Dermis blood vessel endothelial cell (primary cell): ENCODE measurements at regions not wholly inside any gene's neighbourhood (a gene's known extent, or its start where the extent isn't known, plus 50 kb on each side); places are given as distances from the start of the nearest gene placed in this dataset.
"Not testable (repeated sequence)": the region's sequence is repeated elsewhere in the genome, so short reads cannot be mapped to it uniquely, and the experiment has no call there.

ENCODE experiments used
- DNase-seq: peaks from one replicate; pipeline ENCODE4 v3.0.0; 2010

DNA sequence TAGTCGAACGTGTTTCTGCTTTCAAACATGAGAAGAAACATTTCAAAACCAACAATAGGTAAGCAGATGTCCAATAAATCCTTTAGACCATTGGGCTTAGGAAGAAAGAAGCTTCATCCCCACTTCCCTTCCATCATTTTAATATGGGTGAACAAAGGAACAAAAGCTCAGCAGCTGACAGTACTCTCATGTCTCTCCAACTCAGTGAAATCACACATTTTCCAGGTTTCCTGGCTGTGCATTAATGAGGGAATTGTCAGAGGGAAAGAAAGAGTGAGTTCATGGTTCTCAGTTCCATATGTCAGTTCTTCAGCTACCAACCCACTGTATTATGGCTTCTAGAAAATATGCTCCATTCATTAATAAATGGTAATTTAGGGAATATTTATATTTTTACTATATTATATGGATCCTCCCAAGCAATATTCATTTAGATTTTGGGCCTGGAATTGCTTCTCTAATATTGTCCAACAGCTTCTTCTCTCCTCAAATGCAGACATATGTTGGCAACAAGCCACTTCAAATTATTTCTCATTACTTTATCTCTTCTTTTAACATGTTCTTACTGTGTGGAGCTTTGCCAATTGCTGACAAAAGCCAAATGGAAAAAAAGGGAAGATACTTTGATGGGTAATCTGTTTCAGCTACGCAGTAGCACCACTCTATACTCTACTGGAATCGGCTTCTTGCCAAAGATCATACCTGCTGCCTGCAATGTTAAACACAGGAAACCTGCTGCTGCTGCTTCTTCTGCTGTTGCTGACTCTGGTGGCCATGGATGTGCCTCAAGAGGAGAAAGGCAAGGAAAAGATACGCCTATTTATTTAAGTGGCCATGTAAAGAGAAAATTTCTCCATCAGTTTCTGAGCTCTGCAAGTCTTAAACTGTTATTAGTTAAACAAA is 1757.6 kb downstream of the ARAP2 start:
- no peak for DNase-seq

DNA sequence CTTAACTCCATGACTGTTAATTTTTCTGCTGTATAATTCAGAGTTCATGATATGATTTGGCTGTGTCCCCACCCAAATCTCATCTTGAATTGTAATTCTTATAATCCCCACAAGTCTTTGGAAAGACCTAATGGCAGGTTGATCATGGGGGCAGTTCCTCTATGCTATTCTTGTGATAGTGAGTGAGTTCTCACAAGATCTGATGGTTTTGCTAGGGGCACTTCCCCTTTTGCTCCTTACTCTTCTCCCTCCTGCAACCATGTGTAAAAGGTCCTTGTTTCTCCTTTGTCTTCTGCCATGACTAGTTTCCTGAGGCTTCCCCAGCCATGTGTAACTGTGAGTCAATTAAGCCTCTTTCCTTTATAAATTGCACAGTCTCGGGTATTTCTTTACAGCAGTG is 1751.9 kb downstream of the ARAP2 start:
- no peak for DNase-seq

DNA sequence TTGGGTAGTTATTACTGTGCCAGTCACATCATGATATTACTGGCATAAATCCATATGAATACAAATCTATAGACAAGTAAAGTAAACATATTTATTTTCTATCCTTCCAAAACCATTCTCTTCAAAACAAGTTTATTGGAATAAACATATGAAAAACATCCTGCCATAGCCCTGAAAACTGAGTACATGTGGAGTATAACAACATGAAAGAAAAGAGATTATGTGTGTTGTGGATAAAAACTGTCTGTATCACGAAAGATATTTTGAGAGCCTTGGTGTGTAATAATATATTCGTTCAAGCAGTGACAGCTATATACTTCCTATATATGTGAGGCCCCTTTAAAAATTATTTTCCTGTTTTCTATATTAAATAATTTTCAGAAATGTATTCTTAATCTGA is 1742.2 kb downstream of the ARAP2 start:
- no peak for DNase-seq

DNA sequence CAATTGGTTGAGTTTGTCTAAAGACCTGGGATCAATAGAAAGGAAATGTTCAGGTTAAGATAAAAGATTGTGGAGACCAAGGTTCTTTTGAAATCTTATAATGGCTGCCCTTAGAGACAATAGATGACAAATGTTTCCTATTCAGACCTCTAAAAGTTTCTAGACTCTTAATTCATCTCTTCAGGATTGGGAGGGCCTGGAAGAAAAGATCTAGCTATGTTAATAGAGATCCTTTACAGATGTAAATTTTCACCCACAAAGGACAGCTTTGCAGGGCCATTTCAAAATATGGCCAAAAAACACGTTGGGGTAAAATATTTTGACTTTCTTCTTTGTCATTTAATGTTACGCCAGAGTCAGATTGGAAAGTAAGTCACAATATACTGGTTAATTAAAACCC is 1739.6 kb downstream of the ARAP2 start:
- DNase-seq, result not testable (repeated sequence)

DNA sequence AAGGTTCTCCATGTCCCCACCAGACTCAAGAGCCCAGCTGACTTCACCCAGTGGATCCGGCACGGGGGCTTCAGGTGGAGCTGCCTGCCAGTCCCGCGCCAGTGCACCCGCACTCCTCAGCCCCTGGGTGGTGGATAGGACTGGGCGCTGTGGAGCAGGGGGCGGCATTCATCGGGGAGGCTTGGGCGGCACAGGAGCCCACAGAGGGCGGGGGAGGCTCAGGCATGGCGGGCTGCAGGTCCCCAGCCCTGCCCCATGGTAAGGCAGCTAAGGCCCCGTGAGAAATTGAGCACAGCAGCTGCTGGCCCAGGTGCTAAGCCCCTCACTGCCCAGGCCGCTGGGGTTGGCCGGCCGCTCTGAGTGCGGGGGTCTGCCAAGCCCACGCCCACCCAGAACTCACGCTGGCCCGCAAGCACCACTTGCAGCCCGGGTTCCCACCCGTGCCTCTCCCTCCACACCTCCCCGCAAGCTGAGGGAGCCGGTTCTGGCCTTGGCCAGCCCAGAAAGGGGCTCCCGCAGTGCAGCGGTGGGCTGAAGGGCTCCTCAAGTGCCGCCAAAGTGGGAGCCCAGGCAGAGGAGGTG is 1737.7 kb downstream of the ARAP2 start:
- DNase-seq, result not testable (repeated sequence)

DNA sequence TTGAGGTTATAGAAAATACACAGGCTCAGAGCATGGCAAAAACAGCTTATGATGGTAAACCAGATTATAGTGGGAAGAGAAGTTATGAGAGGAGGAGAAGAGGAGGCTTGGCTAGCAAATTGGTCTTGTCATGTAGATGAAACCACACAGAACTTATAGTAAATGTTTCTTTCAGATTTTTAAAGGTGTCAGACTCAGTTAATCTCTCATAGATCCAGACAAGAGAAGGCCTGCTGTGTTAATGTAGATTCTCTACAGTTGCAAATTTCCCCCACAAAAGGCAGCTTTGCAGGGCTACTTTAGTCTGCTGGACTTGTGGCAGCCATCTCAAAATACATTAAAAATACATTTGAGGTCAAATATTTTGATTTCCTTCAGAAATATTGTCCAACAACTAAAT is 1731.7 kb downstream of the ARAP2 start:
- no peak for DNase-seq

DNA sequence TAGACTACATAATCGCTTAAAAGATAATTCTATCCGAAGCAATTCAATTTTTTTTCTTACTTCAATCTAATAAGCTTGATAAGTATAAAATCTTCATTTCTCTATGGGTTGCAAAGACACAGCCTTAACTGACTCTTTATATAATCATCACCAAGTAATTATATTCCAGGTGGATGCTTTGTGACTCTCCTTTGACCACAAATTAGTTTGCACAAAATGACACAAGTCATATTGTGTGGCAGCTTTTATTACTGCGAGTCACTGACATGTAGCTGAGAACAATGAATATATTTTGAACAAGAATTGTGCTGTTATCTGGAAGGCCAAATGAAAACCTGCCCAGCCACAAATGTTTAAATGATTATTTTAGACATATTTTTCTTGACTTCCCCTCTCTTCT is 1727.8 kb downstream of the ARAP2 start:
- no peak for DNase-seq

DNA sequence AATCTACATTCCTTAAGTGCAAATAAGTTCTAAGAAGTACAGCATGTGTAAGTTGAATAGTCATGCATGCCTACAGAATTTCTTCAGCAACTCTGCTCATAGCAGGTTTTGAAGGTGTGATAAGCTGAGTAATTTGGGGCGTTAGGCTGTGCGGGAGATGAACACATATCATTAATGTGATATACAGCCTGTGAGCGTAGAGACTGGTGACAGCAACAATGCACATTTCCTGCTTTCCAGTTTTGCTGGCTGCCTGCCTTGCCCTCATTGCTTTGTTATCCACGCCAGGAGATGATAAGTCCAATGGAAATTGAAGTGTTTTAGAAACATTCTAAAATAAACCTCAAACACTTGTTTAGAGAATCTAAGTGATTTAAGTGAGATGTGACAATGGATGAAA is 1709.4 kb downstream of the ARAP2 start:
- no peak for DNase-seq

DNA sequence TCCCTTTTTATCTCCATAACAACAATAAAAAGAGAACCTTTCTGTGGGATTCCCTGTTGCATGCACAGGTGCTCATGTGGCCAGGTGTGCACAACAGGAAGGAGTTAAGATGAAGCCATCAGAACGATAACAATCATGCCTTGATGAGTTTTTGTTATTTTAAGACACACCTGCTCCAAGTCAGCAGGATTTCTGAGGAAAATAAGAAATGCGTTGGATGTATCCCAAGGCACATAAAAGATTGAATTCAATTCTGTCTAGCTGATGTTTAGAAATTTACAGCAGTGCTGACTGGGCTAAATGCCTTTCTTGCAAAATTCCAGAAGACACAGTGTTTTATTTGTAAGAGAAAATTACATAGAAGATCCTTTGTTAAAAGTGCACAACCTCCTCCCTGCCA is 1678.2 kb downstream of the ARAP2 start:
- no peak for DNase-seq

DNA sequence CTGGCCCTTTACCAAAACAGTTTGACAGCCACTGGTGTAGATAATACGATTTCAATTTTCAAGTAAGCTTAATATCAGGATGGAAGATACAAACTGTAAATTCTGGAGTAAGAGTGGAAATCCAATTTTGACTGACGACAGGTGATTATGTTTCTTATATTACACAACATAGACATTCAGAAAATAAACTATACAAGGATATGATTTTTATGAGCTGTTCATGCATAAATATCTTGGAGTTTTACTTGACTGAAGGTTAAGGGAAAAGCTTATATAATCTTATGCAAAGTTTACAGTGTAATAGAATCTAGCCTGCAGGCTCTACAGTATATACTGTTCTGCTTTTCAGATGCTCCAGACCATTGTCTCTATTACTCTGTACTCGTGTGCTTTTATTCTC is 1672.3 kb downstream of the ARAP2 start:
- DNase-seq, result no peak

DNA sequence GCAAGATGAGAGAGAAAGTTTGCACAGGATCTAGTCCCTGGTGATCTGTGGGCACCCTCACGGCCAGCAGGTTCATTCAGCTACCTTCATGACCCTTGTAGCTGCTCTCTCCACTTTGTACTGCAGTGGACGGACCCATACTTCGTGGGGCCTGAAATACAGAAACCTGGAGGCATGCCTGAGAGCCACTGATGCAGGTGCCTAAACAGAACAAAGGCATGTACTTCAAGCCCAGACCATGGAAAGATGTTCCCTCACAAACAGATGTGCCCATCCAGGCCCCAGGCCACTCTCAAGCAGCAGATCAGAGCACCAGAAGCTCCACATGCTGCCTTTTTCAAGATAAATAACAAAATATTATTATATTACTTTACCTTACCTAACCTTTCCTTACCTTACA is 1629.0 kb downstream of the ARAP2 start:
- DNase-seq, result no peak

DNA sequence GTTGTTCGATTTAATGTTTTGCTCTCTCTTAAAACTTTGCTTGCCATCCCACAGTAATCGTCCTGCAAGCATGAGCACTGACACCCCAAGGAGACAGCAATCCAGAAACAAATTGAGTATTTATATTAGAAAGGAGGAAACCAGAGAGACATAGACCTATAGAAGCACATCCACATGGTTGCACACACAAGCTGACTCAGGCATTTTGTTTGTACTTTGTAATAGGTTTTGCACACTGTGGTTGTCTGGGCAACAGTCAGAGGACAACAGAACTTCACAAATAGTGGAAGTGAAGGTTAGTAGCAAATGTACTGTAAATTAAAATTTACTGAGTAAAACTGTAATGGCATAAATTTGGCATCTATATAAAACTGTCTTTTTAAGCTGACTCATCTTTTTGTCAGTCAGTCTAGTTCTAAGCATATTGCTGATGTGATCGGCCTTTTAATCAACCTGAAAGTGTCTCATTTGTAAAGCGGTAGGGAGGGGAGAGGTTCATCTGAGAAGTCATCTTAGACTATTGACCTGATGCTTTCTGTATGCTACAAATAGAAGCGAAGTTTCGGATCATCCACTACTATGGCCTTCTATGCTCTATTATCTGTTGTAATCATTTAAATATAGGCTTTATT is 1624.7 kb downstream of the ARAP2 start:
- no peak for DNase-seq

DNA sequence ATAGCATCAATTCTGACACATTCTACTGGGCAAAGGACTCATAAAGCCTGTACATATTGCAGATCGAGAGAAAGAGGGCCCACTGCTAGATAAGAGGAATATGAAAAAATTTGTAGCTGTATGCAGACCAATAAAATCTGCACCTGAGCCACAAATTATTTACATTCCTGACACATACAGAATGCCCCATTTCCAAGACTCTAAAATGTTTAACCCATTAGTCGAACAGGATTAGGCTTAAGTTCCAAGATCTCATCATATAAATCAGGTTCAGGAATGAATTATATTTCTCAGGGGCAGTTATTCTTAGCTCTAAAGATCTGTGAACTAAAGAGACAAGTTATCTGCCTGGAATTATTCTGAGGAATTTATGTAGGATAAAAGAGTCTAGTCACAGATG is 1615.8 kb downstream of the ARAP2 start:
- DNase-seq, result no peak

DNA sequence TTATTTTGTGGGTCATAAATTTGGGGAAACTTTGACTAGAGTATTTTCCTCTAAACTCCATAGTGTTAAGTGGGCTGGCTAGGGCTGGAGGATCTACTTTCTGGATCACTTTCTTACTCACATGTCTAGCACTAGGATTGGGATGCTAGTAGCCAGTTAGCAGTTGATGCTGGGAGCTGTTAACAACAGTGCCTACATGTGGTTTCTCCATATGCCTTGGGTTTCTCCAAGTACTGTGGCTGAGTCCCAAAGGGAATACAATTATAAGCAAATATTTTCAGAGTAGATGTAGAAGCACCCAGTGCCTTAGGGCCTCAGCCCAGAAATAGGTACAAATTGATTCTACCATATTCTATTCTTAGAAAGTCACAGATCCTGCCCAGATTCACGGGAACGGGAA is 1614.9 kb downstream of the ARAP2 start:
- no peak for DNase-seq

DNA sequence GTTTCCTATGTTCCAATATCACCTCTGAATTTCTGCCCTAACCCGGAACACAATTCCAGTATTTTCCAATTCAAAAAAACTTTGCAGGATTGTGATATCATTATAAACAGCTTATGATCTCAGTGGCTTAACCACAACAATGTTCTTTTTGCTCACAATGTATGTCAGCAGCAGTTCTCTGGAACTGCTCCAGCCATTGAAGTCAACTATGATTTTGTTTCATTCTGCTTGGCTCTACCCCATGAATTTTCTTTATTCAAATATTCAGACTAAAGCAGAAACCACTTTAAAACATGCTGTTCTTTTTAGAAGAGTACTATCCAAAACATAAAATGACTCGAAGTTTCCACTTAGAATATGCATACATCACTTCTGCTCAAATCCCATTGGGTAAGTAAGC is 1611.1 kb downstream of the ARAP2 start:
- DNase-seq, result no peak

DNA sequence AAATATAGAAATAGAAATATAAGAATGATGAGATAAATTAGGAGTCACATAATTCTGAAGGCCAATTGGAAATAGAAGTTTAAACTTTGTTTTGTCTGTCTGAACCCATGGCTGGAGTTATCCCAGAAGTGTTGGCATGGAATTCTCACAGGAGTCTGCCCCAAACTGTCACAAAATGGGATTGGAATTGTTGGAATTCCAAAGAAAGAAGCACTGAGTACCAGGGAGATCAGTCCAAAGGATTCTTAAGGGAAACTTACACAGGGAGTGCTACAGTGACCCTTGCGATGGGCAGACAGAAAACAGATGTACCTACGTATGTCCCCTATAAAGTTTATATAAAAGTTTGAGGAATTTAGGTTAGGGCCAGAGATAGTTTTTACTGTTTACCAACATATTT is 1607.7 kb downstream of the ARAP2 start:
- DNase-seq, result no peak

DNA sequence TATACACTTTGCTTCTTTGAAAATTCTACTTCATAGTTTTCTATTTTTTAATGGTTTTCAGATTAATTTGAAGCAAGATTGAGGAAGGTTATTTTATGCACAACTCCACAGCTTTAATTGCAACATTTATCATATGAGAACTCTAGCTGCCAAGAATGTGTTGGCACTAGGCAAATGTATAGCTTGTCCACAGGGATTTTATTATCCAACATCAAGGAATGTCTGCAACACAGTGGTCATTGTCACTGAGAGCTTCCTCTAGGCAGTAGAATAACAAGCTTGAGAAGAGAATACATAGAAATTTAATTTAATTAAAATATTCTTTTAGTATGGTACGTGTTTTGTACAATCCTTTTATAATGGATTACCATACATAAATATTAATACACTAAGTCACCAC is 1600.8 kb downstream of the ARAP2 start:
- DNase-seq, result no peak

DNA sequence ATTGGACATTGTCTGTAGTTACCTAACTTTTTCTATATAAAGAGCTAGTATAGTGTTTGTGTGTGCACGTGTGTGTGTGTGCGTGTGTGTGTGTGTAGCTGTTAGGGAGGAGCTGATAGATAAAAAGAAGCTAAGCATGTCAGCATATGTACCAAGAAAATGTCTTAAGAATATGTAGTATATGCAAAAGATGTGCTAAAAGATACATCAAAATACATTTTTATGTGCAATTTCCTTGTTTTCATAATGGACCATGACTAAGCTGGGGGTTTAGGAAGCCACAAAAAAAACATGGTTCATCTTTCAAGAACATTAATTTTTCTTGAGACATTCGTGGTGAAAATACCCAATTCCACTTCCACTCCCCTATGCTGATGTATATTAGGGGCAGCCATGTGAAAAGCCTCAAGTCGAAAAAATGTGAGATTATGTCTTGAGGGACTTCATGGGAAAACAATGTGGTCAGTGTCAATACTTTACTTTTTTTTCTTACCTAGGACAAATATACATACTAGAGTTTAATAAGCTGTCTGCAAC is 1599.7 kb downstream of the ARAP2 start:
- no peak for DNase-seq

DNA sequence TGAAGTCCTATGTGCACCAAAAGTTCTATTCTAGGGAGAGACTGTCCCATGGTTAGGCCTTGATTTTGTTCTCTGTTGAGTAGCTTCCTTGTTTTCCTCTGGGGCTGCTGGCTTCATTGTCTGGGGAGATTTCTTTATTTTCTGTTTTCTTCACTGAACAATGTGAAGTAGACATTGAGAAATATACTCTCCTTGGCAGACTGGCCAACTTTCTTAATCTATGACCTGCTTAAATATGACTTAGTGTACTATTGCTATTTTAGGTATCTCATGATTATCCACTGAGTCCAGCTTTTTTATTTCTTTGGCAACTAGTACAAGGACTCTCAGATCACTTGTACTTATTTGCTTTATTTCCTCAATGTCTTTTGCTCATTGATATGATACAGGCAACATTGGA is 1594.6 kb downstream of the ARAP2 start:
- no peak for DNase-seq

DNA sequence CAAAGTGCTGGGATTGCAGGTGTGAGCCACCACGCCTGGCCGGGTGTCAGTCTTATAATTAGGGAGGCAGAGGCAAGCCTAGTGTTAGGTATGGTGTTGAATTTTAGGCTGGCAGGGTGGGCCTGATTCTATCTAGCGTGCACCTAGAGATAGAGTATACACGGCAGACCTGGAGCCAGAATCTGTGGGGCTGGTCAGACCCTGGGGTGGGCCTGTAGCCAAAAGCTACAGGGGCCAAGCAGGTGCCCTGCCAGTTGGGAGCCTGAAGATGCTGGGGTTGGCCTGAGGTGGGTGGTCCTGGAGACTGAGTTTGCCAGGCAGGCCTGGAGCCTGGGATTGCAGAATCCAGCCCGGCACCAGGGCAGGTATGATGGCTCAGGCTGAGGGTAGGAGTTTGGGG is 1580.3 kb downstream of the ARAP2 start:
- no peak for DNase-seq

DNA sequence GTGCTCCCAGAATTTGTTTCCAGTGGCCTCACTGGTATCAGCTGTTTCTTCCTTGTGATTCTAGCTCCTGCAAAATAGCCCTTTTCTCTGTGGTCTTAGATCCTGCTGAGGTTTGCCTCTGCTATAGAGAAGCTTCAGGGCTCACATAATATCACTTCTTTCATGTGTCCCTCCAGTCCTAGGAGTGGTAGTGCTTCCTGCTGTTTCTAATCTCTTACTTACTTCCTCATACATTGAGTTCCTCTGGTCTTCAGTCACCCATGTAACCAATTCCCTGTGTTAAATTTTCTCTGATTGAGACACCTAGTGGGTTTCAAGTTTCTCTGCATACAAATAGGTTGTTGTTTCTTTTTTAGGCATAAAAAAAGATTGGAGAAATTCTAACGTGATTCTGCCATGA is 1567.9 kb downstream of the ARAP2 start:
- no peak for DNase-seq

DNA sequence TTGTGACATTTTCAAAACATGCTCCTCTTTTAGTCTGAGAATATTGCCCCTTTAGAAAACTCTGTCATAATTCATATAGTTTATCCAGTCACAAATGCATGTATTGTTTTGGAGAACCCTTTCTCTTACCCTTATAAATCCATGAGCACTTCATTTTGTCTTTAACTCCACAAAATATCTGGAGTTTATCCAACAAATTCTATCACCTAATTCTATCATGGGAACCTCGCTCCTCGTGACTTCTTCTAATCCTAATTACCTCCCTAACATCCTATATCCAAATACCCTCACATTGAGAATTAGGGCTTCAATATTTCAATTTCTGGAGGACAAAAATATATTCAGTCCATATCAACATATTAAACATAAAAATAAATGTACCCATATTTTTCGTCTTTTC is 1565.9 kb downstream of the ARAP2 start:
- no peak for DNase-seq

DNA sequence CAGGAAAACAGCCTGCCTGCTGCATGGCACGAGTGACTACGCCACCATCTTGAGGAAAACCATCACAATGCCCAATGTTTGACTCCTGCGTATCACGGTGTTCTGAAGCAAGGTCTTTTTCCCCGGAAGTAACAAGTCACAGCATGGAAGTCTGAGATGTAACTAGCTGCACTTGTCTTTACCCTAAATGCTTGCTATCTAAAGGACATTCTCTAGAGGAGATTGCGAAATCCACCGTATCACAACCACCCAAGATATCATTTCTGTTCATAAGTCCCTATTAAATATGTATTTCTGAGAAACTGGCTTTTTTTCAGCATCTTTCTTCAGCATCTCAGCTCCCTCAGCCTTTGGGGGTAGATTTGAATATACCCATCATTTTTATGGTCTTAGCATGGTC is 1565.1 kb downstream of the ARAP2 start:
- no peak for DNase-seq

DNA sequence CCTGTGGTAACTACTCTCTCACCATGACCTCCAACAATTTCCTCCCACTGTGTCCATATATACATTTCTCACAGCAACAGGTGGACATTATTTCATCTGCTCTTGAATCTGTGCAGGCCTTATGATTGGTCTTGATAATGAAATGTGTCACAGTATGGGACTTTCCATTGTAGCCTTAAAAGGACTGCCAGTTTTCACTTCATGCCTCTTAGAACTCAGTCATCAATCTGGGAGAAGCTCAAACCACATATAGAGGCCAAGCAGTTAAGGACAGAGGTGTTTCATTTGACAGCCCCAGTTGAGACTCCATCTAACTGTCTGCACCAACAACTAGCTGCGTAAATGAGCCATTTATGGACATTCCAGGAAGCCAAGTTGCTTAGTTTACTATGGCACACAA is 1534.8 kb downstream of the ARAP2 start:
- DNase-seq, result no peak
